Ishikawa (cell line): ENCODE measurements at regions not wholly inside any gene's neighbourhood (a gene's known extent, or its start where the extent isn't known, plus 50 kb on each side); places are given as distances from the start of the nearest gene placed in this dataset.

ENCODE experiments used
- NFIC ChIP-seq: IDR thresholded peaks from 2 replicates; pipeline ENCODE4 v1.6.1; 2012
- TF ChIP-seq, protein P1 (sequence below): IDR thresholded peaks from 2 replicates; pipeline ENCODE4 v1.6.1; 2012; ENCODE audit warnings: low read depth, mild to moderate bottlenecking

DNA sequence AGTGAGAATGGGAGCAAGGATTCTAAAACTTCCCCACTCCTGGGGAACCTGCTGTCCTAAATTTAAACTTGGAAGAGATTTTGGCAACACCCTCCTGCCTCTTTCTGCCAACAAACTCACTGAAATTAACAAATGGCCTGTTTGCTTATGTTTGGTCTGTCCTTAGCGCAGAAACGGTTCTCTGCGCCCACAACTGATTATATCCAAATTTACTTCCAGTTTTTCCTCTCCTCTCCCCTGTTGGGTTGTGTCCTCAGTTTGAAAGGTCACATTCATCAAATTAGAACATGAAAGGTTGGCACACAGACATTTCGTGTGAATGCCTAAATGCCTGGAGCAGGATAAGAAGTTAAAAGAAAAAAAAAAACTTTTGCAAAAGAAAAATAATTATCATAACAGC, 56.4 kb upstream of the MRI1 start:
- TF ChIP-seq, protein P1, sequence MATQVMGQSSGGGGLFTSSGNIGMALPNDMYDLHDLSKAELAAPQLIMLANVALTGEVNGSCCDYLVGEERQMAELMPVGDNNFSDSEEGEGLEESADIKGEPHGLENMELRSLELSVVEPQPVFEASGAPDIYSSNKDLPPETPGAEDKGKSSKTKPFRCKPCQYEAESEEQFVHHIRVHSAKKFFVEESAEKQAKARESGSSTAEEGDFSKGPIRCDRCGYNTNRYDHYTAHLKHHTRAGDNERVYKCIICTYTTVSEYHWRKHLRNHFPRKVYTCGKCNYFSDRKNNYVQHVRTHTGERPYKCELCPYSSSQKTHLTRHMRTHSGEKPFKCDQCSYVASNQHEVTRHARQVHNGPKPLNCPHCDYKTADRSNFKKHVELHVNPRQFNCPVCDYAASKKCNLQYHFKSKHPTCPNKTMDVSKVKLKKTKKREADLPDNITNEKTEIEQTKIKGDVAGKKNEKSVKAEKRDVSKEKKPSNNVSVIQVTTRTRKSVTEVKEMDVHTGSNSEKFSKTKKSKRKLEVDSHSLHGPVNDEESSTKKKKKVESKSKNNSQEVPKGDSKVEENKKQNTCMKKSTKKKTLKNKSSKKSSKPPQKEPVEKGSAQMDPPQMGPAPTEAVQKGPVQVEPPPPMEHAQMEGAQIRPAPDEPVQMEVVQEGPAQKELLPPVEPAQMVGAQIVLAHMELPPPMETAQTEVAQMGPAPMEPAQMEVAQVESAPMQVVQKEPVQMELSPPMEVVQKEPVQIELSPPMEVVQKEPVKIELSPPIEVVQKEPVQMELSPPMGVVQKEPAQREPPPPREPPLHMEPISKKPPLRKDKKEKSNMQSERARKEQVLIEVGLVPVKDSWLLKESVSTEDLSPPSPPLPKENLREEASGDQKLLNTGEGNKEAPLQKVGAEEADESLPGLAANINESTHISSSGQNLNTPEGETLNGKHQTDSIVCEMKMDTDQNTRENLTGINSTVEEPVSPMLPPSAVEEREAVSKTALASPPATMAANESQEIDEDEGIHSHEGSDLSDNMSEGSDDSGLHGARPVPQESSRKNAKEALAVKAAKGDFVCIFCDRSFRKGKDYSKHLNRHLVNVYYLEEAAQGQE: no peak
- TF ChIP-seq NFIC: no peak
